Thyroid gland (tissue), 4 donors: ENCODE measurements at regions not wholly inside any gene's neighbourhood (a gene's known extent, or its start where the extent isn't known, plus 50 kb on each side); places are given as distances from the start of the nearest gene placed in this dataset.

Source experiments
- POLR2A ChIP-seq, 2 donors: fragments of 450-650 bp; IDR thresholded peaks; one replicate each; pipeline ENCODE4 v1.6.1; 2017; ENCODE audit warnings: antibody characterized with exemption in 2 of 2, mild to moderate bottlenecking in 2 of 2, moderate library complexity in 1 of 2
- TF ChIP-seq, protein P1 (sequence below), 6 experiments: fragments of 200-600 bp in 3 of 6; fragments of 450-650 bp in 3 of 6; sonication (generic) in 3 of 6; IDR thresholded peaks; one replicate each; pipeline ENCODE4 v1.5.1; 2016 to 2019; ENCODE audit warnings: antibody characterized with exemption in 6 of 6, mild to moderate bottlenecking in 2 of 6, inconsistent platforms in 1 of 6, moderate library complexity in 1 of 6

DNA sequence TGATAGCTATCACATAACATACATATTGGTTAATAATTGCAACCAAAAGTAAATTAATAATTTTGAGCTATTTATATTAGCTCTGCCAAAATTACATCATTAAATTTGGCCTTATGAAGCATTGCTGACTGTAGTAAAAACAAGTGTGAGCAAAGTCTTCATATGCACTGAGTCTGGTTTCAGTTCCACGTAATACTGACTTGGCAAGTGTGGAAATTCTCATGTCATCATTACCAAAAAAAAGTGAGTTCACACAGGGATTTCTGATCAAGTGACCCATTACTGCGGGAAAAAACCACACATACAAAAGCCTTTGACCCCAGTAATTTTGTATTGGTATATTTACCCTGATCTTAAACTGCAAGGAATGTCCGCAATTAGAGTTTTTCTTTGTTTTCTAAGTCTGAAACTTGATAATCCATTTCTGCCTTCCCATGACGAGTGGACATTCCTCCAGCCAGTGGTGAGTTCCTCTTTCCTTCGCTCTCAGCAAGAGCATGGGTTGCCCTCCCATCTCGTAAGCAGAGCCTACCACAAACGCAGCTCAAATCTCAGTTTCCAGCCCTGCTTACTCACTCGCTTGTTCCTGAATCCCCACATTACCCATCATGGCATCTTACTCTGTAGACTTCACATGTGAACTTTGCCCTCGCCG is 220.2 kb upstream of the DMRT1 start:
- TF ChIP-seq, protein P1, sequence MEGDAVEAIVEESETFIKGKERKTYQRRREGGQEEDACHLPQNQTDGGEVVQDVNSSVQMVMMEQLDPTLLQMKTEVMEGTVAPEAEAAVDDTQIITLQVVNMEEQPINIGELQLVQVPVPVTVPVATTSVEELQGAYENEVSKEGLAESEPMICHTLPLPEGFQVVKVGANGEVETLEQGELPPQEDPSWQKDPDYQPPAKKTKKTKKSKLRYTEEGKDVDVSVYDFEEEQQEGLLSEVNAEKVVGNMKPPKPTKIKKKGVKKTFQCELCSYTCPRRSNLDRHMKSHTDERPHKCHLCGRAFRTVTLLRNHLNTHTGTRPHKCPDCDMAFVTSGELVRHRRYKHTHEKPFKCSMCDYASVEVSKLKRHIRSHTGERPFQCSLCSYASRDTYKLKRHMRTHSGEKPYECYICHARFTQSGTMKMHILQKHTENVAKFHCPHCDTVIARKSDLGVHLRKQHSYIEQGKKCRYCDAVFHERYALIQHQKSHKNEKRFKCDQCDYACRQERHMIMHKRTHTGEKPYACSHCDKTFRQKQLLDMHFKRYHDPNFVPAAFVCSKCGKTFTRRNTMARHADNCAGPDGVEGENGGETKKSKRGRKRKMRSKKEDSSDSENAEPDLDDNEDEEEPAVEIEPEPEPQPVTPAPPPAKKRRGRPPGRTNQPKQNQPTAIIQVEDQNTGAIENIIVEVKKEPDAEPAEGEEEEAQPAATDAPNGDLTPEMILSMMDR (IDR thresholded peaks at IDR 0.05) = no peak
- TF ChIP-seq POLR2A (IDR thresholded peaks at IDR 0.05) = no peak
